GM12874 (cell line): ENCODE measurements at regions not wholly inside any gene's neighbourhood (a gene's known extent, or its start where the extent isn't known, plus 50 kb on each side); places are given as distances from the start of the nearest gene placed in this dataset.

ENCODE experiments used
- TF ChIP-seq, protein P1 (sequence below): IDR thresholded peaks from 2 replicates; pipeline ENCODE4 v1.5.1; 2011; ENCODE audit warnings: low read depth, mild to moderate bottlenecking, control low read depth, low read length, moderate library complexity; ENCODE audit not compliant: insufficient read depth

DNA sequence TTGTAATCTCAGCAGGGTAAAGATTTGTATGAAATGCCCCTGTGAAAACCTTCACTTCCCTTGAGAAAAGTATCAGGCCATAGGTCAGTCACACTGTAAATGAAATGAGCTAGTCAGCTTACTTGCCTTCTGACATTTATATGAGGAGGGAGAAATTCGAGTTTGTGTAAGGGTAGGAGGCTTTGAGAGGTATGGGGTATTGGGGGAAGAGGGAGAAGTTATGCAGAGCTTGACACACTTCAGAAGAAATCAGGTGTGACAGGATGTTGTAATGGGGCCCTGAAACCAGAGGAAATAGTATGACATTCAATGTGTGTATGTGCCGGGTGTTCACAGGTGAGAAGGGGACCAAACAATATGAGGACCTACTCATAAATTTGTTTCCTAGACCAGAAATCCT lies 64.2 kb upstream of the CCN6 start:
- TF ChIP-seq, protein P1, sequence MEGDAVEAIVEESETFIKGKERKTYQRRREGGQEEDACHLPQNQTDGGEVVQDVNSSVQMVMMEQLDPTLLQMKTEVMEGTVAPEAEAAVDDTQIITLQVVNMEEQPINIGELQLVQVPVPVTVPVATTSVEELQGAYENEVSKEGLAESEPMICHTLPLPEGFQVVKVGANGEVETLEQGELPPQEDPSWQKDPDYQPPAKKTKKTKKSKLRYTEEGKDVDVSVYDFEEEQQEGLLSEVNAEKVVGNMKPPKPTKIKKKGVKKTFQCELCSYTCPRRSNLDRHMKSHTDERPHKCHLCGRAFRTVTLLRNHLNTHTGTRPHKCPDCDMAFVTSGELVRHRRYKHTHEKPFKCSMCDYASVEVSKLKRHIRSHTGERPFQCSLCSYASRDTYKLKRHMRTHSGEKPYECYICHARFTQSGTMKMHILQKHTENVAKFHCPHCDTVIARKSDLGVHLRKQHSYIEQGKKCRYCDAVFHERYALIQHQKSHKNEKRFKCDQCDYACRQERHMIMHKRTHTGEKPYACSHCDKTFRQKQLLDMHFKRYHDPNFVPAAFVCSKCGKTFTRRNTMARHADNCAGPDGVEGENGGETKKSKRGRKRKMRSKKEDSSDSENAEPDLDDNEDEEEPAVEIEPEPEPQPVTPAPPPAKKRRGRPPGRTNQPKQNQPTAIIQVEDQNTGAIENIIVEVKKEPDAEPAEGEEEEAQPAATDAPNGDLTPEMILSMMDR = no peak

DNA sequence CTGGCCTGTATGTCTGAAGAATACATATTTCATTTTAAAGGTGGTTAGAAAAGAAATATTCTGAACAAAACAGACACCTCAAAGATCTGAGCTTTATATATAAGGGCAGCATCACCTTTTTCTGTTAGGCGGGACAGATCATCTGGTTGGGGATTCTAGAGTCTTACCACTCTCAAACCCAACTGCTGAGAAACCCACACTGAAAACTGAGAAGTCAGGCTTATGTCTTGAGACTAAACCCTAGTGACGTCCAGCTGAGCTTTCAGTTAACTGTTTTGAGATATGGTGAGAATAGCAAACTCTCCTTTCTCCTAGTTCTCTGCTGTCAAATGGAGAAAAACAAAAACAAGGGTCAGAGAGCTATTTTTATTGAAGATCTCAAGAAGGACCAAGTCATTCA lies 63.7 kb upstream of the CCN6 start:
- TF ChIP-seq, protein P1 = no peak

DNA sequence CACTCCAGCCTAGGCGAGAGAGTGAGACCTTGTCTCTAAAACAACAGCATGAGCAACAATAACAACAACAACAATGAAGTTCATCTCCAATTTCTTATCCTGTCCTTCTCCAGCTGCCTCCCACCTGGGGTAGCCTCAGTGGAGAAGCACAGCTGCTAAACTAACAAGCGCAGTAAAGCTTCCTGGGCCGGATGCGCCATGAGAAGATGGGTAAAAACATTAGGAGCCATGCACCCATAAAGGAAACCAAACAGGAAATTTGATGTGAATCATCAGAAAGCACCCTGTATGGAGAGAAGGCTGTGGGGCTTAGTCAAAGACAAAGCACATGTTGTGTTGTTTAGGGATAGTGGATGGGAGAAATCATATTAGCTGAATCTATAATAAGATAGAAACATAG lies 61.1 kb upstream of the CCN6 start:
- TF ChIP-seq, protein P1 = no peak

DNA sequence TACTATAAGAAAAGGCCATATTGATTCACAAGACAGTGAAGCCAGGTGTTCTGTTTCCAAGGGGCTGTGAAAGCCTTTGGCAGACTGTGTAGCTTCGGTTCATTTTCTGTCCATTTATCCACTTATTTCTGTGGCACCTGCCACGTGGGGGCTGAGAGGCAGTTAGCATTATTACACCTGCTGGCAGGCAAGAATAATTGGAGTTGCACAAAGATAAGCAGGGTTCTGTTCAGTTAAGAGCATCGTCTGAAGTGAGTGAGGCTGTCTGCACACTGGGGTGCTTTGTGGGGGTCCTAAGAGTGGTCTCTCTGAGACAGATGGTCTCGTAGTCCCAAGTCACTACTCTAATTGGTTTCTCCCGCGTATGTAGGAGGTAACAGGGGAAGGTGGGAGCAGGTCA lies 60.6 kb upstream of the CCN6 start:
- TF ChIP-seq, protein P1 = no peak

DNA sequence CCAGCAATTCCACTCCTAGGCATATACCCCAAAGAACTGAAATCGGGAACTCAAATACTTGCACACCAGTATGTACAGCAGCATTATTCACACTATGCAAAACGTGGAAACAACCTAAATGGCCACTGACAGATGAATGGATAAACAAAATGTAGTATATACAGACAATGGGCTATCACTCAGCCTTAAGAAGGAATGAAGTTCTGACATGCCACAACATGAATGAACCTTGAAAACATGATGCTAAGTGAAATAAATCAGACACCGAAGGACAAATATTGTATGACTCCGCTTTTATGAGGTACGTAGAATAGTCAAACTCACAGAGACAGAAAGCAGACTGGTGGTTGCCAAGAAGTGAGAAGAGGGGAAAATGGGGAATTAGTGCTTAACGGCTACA lies 59.1 kb upstream of the CCN6 start:
- TF ChIP-seq, protein P1 = no peak

DNA sequence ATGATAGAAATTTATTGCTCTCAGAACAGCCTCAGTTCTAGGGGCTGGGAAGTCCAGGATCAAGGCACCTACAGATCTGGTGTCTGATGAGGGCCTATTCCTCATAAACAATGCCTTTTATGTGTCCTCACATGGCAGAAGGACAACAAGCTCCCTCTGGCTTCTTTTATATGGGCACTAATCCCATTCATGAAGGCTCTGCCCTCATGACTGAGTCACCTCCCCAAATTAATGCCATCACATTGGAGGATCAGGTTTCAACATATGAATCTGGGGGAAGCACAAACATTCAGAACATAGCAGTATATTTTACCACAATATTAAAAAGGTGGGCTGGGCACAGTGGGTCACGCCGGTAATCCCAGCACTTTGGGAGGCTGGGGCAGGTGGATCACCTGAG lies 58.5 kb upstream of the CCN6 start:
- TF ChIP-seq, protein P1 = no peak

DNA sequence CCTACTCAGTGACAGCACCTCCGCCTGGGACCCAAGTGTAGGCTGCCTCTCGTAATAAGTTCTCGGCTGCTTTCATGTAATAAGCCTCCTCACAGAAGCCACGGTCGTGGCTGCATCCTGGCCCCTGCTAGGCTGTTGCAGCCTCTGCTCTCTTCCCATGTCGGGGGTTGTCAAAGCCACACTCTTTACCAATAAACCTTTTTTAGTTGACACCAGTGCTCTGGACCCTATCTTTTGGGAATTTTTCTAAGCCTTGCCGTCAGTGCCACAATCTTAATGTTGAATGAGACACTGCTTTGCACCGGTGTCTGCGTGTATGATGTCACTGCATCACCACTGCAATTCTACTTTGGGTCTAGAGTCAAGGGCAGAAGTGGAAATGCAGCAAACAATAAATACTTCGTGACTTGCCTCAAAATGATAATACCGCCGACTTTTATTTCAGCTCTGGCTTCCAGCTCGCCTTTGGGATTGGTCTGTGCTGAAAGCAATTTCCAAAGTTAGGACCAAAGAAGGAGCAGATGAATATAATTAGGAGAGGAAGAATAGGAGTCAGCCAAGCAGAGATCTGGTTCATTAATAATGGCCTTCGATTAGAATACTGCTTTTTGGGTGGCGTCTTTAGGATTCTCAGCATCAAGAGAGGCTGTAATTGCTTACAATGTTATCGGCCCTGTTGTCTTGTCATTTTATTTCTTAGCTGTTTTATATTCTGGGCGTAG lies 57.6 kb upstream of the CCN6 start:
- TF ChIP-seq, protein P1 = no peak
